EL (cell line): ENCODE measurements at regions not wholly inside any gene's neighbourhood (a gene's known extent, or its start where the extent isn't known, plus 50 kb on each side); places are given as distances from the start of the nearest gene placed in this dataset.
A peak's percentile ranks its signal among the peaks of the same experiment; 100 is the strongest.
"Not testable (repeated sequence)": the region's sequence is repeated elsewhere in the genome, so short reads cannot be mapped to it uniquely, and the experiment has no call there.

Source experiments
- DNase-seq: peaks from one replicate; pipeline ENCODE4 v3.0.0-alpha.2; 2016

GRCh38 chr3:153944084-153944483 lies 177.1 kb upstream of the ARHGEF26 start:
- DNase-seq = no peak

- DNase-seq = no peak
These were observed 169.9 kb upstream of the ARHGEF26 start for GRCh38 chr3:153951276-153951675.

- no peak for DNase-seq
These were observed 169.1 kb upstream of the ARHGEF26 start for GRCh38 chr3:153952091-153952490.

GRCh38 chr3:153956613-153957012 lies 164.6 kb upstream of the ARHGEF26 start:
- no peak for DNase-seq

- DNase-seq = no peak
These were observed 163.8 kb upstream of the ARHGEF26 start for GRCh38 chr3:153957421-153957820.

GRCh38 chr3:153958635-153959595 lies 162.3 kb upstream of the ARHGEF26 start:
- DNase-seq = no peak

- no peak for DNase-seq
These were observed 160.6 kb upstream of the ARHGEF26 start for GRCh38 chr3:153960458-153961074.

- no peak for DNase-seq
These were observed 159.7 kb upstream of the ARHGEF26 start for GRCh38 chr3:153961494-153961893.

GRCh38 chr3:153963012-153963411 lies 158.2 kb upstream of the ARHGEF26 start:
- DNase-seq = no peak

GRCh38 chr3:153967260-153967659 lies 153.9 kb upstream of the ARHGEF26 start:
- peak; percentile 8 for DNase-seq

GRCh38 chr3:153970047-153970446 lies 151.1 kb upstream of the ARHGEF26 start:
- no peak for DNase-seq

- DNase-seq = no peak
These were observed 150.3 kb upstream of the ARHGEF26 start for GRCh38 chr3:153970741-153971347.

GRCh38 chr3:153972862-153973261 lies 148.3 kb upstream of the ARHGEF26 start:
- no peak for DNase-seq

- DNase-seq = no peak
These were observed 147.4 kb upstream of the ARHGEF26 start for GRCh38 chr3:153973722-153974265.

GRCh38 chr3:153974614-153975013 lies 146.6 kb upstream of the ARHGEF26 start:
- DNase-seq = no peak

GRCh38 chr3:153976891-153977554 lies 144.2 kb upstream of the ARHGEF26 start:
- DNase-seq = no peak

- DNase-seq = no peak
These were observed 143.2 kb upstream of the ARHGEF26 start for GRCh38 chr3:153978006-153978405.

- no peak for DNase-seq
These were observed 141.6 kb upstream of the ARHGEF26 start for GRCh38 chr3:153979418-153980251.

GRCh38 chr3:153980252-153980590 lies 141.0 kb upstream of the ARHGEF26 start:
- DNase-seq = no peak

- not testable (repeated sequence) for DNase-seq
These were observed 123.8 kb upstream of the ARHGEF26 start for GRCh38 chr3:153997364-153997763.

- no peak for DNase-seq
These were observed 117.5 kb upstream of the ARHGEF26 start for GRCh38 chr3:154003649-154004048.

GRCh38 chr3:154011036-154011435 lies 110.2 kb upstream of the ARHGEF26 start:
- no peak for DNase-seq
